NOMO-1 (cell line): ENCODE measurements at regions not wholly inside any gene's neighbourhood (a gene's known extent, or its start where the extent isn't known, plus 50 kb on each side); places are given as distances from the start of the nearest gene placed in this dataset.
"Not testable (repeated sequence)": the region's sequence is repeated elsewhere in the genome, so short reads cannot be mapped to it uniquely, and the experiment has no call there.

Experiments
- DNase-seq, 2 experiments: peaks; one replicate each; lab custom pipeline; 2025; ENCODE audit not compliant: unreplicated experiment in 2 of 2; lab: John Stamatoyannopoulos, UW

GRCh38 chr16:10272250-10272854, 90.1 kb upstream of the GRIN2A start:
- not testable (repeated sequence) for DNase-seq

GRCh38 chr16:10275214-10275996, 93.2 kb upstream of the GRIN2A start:
- DNase-seq: not testable (repeated sequence)

GRCh38 chr16:10277597-10277996, 95.4 kb upstream of the GRIN2A start:
- DNase-seq: no peak

- no peak for DNase-seq
Measured at GRCh38 chr16:10280262-10281170, 98.3 kb upstream of the GRIN2A start.

- DNase-seq: no peak
Measured at GRCh38 chr16:10282367-10282766, 100.1 kb upstream of the GRIN2A start.

GRCh38 chr16:10283246-10283645, 101.0 kb upstream of the GRIN2A start:
- not testable (repeated sequence) for DNase-seq

GRCh38 chr16:10290467-10291105, 95.3 kb upstream of the ATF7IP2 start:
- not testable (repeated sequence) for DNase-seq

GRCh38 chr16:10292197-10292596, 93.7 kb upstream of the ATF7IP2 start:
- not testable (repeated sequence) for DNase-seq

- not testable (repeated sequence) for DNase-seq
Measured at GRCh38 chr16:10292976-10293375, 92.9 kb upstream of the ATF7IP2 start.

GRCh38 chr16:10294153-10294552, 91.7 kb upstream of the ATF7IP2 start:
- DNase-seq: not testable (repeated sequence)

- no peak for DNase-seq
Measured at GRCh38 chr16:10296956-10297340, 88.9 kb upstream of the ATF7IP2 start.

- peak; percentile 77 to 98 for DNase-seq
Measured at GRCh38 chr16:10297341-10298006, 88.4 kb upstream of the ATF7IP2 start.

- DNase-seq: no peak
Measured at GRCh38 chr16:10300905-10301304, 85.0 kb upstream of the ATF7IP2 start.

GRCh38 chr16:10301547-10301946, 84.3 kb upstream of the ATF7IP2 start:
- not testable (repeated sequence) for DNase-seq

- DNase-seq: no peak
Measured at GRCh38 chr16:10305912-10306311, 79.9 kb upstream of the ATF7IP2 start.

- DNase-seq: no peak
Measured at GRCh38 chr16:10308305-10309193, 77.3 kb upstream of the ATF7IP2 start.

GRCh38 chr16:10309271-10309932, 76.5 kb upstream of the ATF7IP2 start:
- DNase-seq: no peak

- DNase-seq: no peak
Measured at GRCh38 chr16:10312008-10312407, 73.9 kb upstream of the ATF7IP2 start.
